ENCODE measurements at regions not wholly inside any gene's neighbourhood (a gene's known extent, or its start where the extent isn't known, plus 50 kb on each side); places are given as distances from the start of the nearest gene placed in this dataset.
"Not testable (repeated sequence)": the region's sequence is repeated elsewhere in the genome, so short reads cannot be mapped to it uniquely, and the experiment has no call there.

- not testable (repeated sequence) for DNase-seq
Measured at GRCh38 chr2:95767531-95767930, 175.7 kb downstream of the TRIM43 start.

GRCh38 chr2:95767950-95768349 lies 176.1 kb downstream of the TRIM43 start:
- not testable (repeated sequence) for DNase-seq

- not testable (repeated sequence) for DNase-seq
Measured at GRCh38 chr2:95769256-95769655, 177.5 kb downstream of the TRIM43 start.

- not testable (repeated sequence) for DNase-seq
Measured at GRCh38 chr2:95770726-95771125, 178.9 kb downstream of the TRIM43 start.

- DNase-seq: not testable (repeated sequence)
Measured at GRCh38 chr2:95774322-95775192, 182.8 kb downstream of the TRIM43 start.

- not testable (repeated sequence) for DNase-seq
Measured at GRCh38 chr2:95775193-95775531, 183.4 kb downstream of the TRIM43 start.

All from stimulated activated CD8-positive, alpha-beta memory T cell treated with anti-CD3 and anti-CD28 coated beads, Interleukin-4, amount 100 ng/mL, for 48 hours (primary cell).